NOMO-1 treated with dmso at 0.1 percent for 144 hours (cell line): ENCODE measurements at regions not wholly inside any gene's neighbourhood (a gene's known extent, or its start where the extent isn't known, plus 50 kb on each side); places are given as distances from the start of the nearest gene placed in this dataset.
A peak's percentile ranks its signal among the peaks of the same experiment; 100 is the strongest.
"Not testable (repeated sequence)": the region's sequence is repeated elsewhere in the genome, so short reads cannot be mapped to it uniquely, and the experiment has no call there.

Experiments
- DNase-seq: peaks from one replicate; lab custom pipeline; 2025; ENCODE audit not compliant: unreplicated experiment; lab: John Stamatoyannopoulos, UW

- DNase-seq: no peak
Measured at GRCh38 chr5:138649316-138649720, 74.1 kb upstream of the HSPA9 start.

GRCh38 chr5:138648841-138649240, 73.6 kb upstream of the HSPA9 start:
- DNase-seq: no peak

DNA sequence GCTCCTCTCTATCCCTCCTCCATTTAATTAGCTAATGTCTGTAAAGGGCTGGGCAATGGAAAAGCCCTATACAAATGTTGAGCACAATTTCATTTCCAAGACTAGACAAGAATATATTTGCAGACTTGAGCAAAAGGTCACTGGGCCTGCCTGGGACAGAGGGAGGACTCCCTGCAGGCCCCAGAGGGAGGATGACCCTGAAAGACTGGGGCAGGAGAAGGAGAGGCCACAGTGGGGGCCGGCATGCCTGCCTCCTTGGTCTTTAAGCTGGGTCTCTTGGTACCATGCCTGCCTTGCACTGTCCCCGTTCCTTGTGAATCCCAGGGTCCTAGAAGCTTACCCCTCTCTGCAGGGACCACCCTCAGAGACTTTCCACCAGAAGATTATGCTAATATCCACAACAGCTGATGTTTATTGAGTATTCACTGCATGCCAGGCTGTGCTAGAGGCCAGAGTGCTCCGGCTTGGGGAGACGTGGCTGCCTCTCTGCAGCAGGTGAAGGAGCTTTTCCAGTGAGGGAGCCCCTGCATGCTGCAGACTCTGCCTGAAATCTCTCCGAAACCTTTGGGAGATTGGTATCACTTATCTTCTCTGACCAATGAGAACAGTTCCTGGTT, 72.7 kb upstream of the HSPA9 start:
- no peak for DNase-seq

- DNase-seq: no peak
Measured at GRCh38 chr5:138647261-138647788, 72.1 kb upstream of the HSPA9 start.

GRCh38 chr5:138646671-138647070, 71.5 kb upstream of the HSPA9 start:
- no peak for DNase-seq

DNA sequence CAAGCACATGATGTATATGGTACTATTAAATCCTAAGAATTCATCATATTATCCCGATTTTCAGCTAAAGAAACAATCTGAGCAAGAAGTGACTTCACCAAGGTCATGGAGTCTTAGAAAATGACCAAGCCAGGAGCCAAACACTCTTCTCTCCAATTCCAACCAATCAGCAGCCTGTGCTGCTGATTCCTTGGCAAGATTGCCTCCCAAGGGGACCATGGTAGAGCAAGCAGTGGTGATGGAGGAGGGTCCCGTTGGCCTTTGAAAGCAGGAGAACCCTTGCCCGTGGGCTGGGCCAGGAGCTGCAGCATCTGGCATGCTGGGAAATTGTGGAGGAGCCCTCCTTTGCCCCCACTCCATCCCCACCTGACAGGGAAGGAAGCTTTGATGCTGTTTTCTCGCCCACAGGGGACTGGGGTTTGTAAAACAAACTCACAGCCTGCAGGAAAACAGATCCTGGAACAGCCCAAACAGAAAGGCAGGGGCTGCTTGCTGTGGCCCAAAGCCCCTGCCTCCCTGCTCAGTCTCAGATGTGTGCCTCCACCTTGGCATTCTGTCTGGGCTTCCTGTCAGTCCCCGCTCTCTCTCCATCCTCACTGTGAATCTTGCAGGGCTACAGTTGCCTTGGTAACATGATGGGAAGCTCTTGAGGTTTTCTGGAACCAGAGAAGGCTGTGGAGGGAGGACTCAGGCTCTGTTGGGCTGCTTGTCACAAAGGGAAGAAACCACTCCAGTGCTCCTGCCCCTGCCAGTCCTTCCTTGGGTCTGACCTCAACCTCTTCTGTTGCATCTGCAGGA, 70.8 kb upstream of the HSPA9 start:
- no peak for DNase-seq

- no peak for DNase-seq
Measured at GRCh38 chr5:138643040-138643791, 68.0 kb upstream of the HSPA9 start.

GRCh38 chr5:138641547-138642298, 66.5 kb upstream of the HSPA9 start:
- peak; percentile 41 for DNase-seq

GRCh38 chr5:138640646-138641254, 65.5 kb upstream of the HSPA9 start:
- DNase-seq: no peak

DNA sequence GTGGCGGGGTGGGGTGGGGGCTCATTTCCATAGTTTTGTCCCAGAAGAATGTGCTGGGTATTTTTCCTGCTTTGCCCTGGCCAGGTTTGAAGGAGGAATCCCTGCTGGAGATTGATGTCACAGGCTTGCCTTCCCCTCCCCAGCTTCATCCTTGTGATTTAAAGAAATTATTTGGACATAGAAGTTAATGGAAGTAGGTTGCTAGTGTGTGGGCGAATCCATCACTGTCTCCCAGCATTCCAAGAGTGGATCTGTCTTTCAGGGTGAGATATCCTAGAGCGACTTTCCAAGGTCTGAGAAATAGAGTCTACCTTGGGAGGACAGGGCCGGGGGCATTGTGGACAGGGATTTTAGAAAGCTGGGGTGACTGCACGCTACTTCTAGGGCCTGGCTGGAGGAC, 64.9 kb upstream of the HSPA9 start:
- DNase-seq: no peak

DNA sequence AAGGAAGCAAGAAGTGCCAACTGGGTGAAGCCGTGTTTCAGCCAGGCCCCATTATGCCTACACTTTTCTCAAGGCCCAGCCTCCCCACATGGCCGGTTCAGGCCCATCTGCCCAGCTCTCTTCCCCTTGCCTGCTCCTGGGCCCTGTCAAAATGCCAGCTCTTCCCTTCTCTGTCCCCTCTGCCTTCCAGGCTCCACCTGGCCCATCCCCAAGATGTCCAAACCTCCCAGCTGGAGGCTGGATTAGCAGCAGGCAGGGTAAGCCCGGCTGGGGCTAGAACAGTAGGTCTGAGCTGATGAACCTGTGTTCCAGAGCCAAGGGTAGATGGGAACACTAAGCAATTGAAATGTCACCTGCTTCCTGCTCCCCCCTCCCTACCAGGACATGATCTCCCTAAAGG, 64.1 kb upstream of the HSPA9 start:
- no peak for DNase-seq

GRCh38 chr5:138637256-138637655, 62.1 kb upstream of the HSPA9 start:
- no peak for DNase-seq

- no peak for DNase-seq
Measured at GRCh38 chr5:138636398-138636944, 61.3 kb upstream of the HSPA9 start.

GRCh38 chr5:138635708-138636107, 60.5 kb upstream of the HSPA9 start:
- DNase-seq: no peak

GRCh38 chr5:138635265-138635664, 60.1 kb upstream of the HSPA9 start:
- no peak for DNase-seq

DNA sequence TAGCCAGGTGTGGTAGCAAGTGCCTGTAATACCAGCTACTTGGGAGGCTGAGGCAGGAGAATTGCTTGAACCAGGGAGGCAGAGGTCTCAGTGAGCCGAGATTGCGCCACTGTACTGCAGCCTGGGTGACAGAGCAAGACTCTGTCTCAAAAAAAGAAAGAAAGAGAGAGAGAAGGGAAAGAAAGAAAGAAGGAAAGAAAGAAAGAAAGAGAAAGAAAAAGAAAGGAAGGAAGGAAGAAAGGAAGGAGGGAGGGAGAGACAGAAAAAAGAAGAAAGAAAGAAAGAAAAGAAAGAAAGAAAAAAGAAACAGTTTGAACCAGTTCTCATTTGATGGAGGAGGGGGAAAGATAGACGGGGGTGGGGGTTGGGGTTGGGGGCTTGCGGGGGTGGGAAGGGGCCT, 59.6 kb upstream of the HSPA9 start:
- DNase-seq: not testable (repeated sequence)

- peak; percentile 51 for DNase-seq
Measured at GRCh38 chr5:138632900-138633489, 57.8 kb upstream of the HSPA9 start.

GRCh38 chr5:138631096-138631928, 56.1 kb upstream of the HSPA9 start:
- DNase-seq: no peak

- no peak for DNase-seq
Measured at GRCh38 chr5:138629392-138629791, 54.2 kb upstream of the HSPA9 start.
